ENCODE measurements at regions not wholly inside any gene's neighbourhood (a gene's known extent, or its start where the extent isn't known, plus 50 kb on each side); places are given as distances from the start of the nearest gene placed in this dataset.
A peak's percentile ranks its signal among the peaks of the same experiment; 100 is the strongest.

DNA sequence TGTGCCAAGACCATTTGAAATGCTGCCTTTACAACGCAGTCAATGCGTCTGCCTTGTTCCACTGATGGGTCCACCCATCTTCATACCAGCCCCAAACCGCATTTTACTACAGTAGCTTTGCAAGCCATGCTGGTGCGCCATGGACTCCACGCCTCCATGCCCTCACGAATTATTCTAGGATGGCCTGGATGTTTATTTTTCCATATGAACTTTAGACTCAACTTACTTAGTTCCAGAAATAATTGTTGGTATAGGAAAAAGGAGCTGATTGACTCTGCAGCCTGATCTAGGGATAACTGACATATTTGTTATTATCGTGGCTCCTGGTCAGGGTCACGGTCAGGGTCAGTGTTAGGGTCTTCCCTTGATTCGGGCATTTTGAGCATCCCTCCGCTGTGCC, 70.0 kb upstream of the ZNF469 start:
- no peak for ATAC-seq (ENCODE audit: low FRiP score)
- TF ChIP-seq CTCF (IDR thresholded peaks at IDR 0.05): no peak
- DNase-seq (ENCODE audit: low spot score): no peak

DNA sequence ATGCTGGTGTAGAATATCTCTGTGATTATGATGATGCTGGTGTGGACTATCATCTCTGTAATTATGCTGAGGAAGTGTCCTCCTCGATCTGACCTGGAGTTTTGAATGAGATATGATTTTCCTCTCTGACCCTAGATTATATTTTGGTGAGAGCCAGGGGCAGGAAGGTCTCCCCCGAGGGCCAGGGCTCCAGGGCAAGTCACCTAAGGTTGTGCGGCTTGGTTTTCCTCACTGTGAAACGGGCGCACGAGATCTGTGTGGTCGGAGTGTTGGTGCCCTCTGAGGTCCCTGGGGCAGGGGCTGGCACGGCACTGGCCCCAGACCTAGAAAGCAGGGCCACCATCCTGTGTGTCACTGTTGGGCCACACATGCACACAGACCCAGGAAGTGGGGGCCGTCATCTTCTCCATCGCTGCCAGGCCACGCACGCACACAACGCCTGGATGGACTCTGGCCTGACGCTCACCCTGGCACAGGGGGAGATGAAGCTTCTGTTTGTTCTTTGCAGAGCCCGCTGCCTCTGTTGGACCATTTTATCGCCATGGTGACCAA, 67.7 kb upstream of the ZNF469 start:
- TF ChIP-seq CTCF (IDR thresholded peaks at IDR 0.05): no peak
- DNase-seq (ENCODE audit: low spot score): no peak
- ATAC-seq (ENCODE audit: low FRiP score): no peak

GRCh38 chr16:88315543-88316105, 67.1 kb upstream of the ZNF469 start:
- TF ChIP-seq CTCF (IDR thresholded peaks at IDR 0.05): no peak
- peak; percentile 65 for ATAC-seq (ENCODE audit: low FRiP score)
- no peak for DNase-seq (ENCODE audit: low spot score)

- ATAC-seq (ENCODE audit: low FRiP score) (no peak), DNase-seq (ENCODE audit: low spot score) (no peak)
- no peak for TF ChIP-seq CTCF (IDR thresholded peaks at IDR 0.05)
Observed at GRCh38 chr16:88316151-88316550, 66.6 kb upstream of the ZNF469 start.

- DNase-seq (ENCODE audit: low spot score) (no peak), ATAC-seq (ENCODE audit: low FRiP score) (no peak)
- TF ChIP-seq CTCF (IDR thresholded peaks at IDR 0.05): no peak
Observed at GRCh38 chr16:88316941-88317612, 65.7 kb upstream of the ZNF469 start.

GRCh38 chr16:88317613-88317965, 65.2 kb upstream of the ZNF469 start:
- ATAC-seq (ENCODE audit: low FRiP score): no peak
- TF ChIP-seq CTCF (IDR thresholded peaks at IDR 0.05): no peak
- no peak for DNase-seq (ENCODE audit: low spot score)

- no peak for TF ChIP-seq CTCF (IDR thresholded peaks at IDR 0.05)
- no peak for DNase-seq (ENCODE audit: low spot score)
- ATAC-seq (ENCODE audit: low FRiP score): no peak
Observed at GRCh38 chr16:88318051-88318450, 64.7 kb upstream of the ZNF469 start.

All from omental fat pad (tissue), 3 donors.